PC-3 (cell line): ENCODE measurements at regions not wholly inside any gene's neighbourhood (a gene's known extent, or its start where the extent isn't known, plus 50 kb on each side); places are given as distances from the start of the nearest gene placed in this dataset.

ENCODE experiments used
- ATAC-seq: fragments of 200-7000 bp; cut with Tn5 transposase; 2 replicates; pipeline ENCODE4 v1.9.1; 2020; ENCODE audit warnings: mild to moderate bottlenecking, moderate library complexity
- BruUV-seq: library from RNA; stranded (reverse); fragments of 400-500 nt; replicated peaks from 2 replicates; lab custom pipeline; 2021; lab: Mats Ljungman, UMichigan
- CTCF ChIA-PET: fragments of 300-600 bp; sonication (Branson Sonifier 250); formaldehyde crosslinking; loops from one replicate; lab custom pipeline; 2022; ENCODE audit warnings: antibody characterized with exemption; lab: Charles Lee
- POLR2A ChIA-PET: fragments of 300-600 bp; sonication (Branson Sonifier 250); formaldehyde crosslinking; loops from one replicate; lab custom pipeline; 2022; ENCODE audit warnings: antibody characterized with exemption; ENCODE audit not compliant: unreplicated experiment; lab: Charles Lee
- DNase-seq: peaks from one replicate; pipeline ENCODE4 v3.0.0-alpha.2; 2015
- H2AFZ ChIP-seq: fragments of 300-600 bp; sonication (generic); 2 replicates; pipeline ENCODE4 v1.6.0; 2016; ENCODE audit warnings: antibody characterized with exemption, low read length
- H3F3A ChIP-seq: fragments of 300-600 bp; sonication (generic); one replicate; pipeline ENCODE4 v1.6.0; 2017; ENCODE audit warnings: antibody characterized with exemption, low read length, control low read depth, mild to moderate bottlenecking; ENCODE audit not compliant: unreplicated experiment
- H3K27ac ChIP-seq: fragments of 300-600 bp; sonication (generic); 2 replicates; pipeline ENCODE4 v1.5.1; 2016; ENCODE audit warnings: mild to moderate bottlenecking, low read length
- H3K27me3 ChIP-seq: fragments of 300-600 bp; sonication (generic); 2 replicates; pipeline ENCODE4 v1.6.1; 2016; ENCODE audit warnings: low read length, mixed read lengths
- H3K36me3 ChIP-seq: fragments of 300-600 bp; sonication (generic); 2 replicates; pipeline ENCODE4 v1.6.1; 2016; ENCODE audit warnings: low read depth, mixed run types, low read length, mixed read lengths
- H3K4me1 ChIP-seq: fragments of 300-600 bp; sonication (generic); 2 replicates; pipeline ENCODE4 v1.5.1; 2016; ENCODE audit warnings: low read length; ENCODE audit not compliant: insufficient read depth
- H3K4me2 ChIP-seq: fragments of 300-600 bp; sonication (generic); 2 replicates; pipeline ENCODE4 v1.6.0; 2016; ENCODE audit warnings: low read length
- H3K4me3 ChIP-seq: fragments of 300-600 bp; sonication (generic); 2 replicates; pipeline ENCODE4 v1.5.1; 2016; ENCODE audit warnings: mild to moderate bottlenecking, low read length, mixed read lengths
- H3K79me2 ChIP-seq: fragments of 300-600 bp; sonication (generic); 2 replicates; pipeline ENCODE4 v1.6.1; 2017; ENCODE audit warnings: low read length, mixed read lengths
- H3K9ac ChIP-seq: fragments of 300-600 bp; sonication (generic); 2 replicates; pipeline ENCODE4 v1.6.0; 2016; ENCODE audit warnings: mild to moderate bottlenecking, low read length
- H3K9me2 ChIP-seq: fragments of 300-600 bp; sonication (generic); replicated peaks from 2 replicates; pipeline ENCODE4 v1.6.1; 2016; ENCODE audit warnings: mixed run types, low read length, mixed read lengths
- H3K9me3 ChIP-seq: fragments of 300-600 bp; sonication (generic); 2 replicates; pipeline ENCODE4 v1.6.1; 2016; ENCODE audit warnings: low read length, mixed read lengths
- H4K20me1 ChIP-seq: fragments of 300-600 bp; sonication (generic); 2 replicates; pipeline ENCODE4 v1.6.1; 2016; ENCODE audit warnings: low read length, mixed read lengths
- CTCF ChIP-seq: fragments of 300-600 bp; sonication (generic); conservative IDR thresholded peaks from 2 replicates; pipeline ENCODE4 v1.5.1; 2017; ENCODE audit warnings: antibody characterized with exemption, low read depth, mild to moderate bottlenecking, low read length
- EZH2 ChIP-seq: fragments of 300-600 bp; sonication (generic); IDR thresholded peaks from one replicate; pipeline ENCODE4 v1.6.1; 2017; ENCODE audit warnings: antibody characterized with exemption, mild to moderate bottlenecking, low read length; ENCODE audit not compliant: unreplicated experiment
- EZH2phosphoT487 ChIP-seq: fragments of 300-600 bp; sonication (generic); IDR thresholded peaks from 2 replicates; pipeline ENCODE4 v1.6.1; 2018; ENCODE audit warnings: mild to moderate bottlenecking, antibody characterized with exemption, low read length, borderline replicate concordance
- intact Hi-C: fragments of 100-400 bp; cut with micrococcal nuclease; formaldehyde crosslinking; loops from 2 replicates; pipeline ENCODE4 v1.9.0; 2023

GRCh38 chr5:167207081-167207480 lies 1084.4 kb upstream of the WWC1 start:
- Histone ChIP-seq H3K4me1 (no peaks in the 10 kb centered on the region), H3K9me3 (no peaks in the 10 kb centered on the region), H4K20me1 (no peaks in the 10 kb centered on the region), H3K27ac (no peak overlapping the region), H3K4me3 (no peak overlapping the region), H3K27me3 (no peaks in the 10 kb centered on the region), H2AFZ (no peak overlapping the region), H3K9me2 (no peaks in the 10 kb centered on the region), H3K36me3 (no peaks in the 10 kb centered on the region), H3K4me2 (no peak overlapping the region), H3K79me2 (no peaks in the 10 kb centered on the region), H3F3A (no peaks in the 10 kb centered on the region), H3K9ac (no peak overlapping the region)
- BruUV-seq = no TSS peak
- no peak for DNase-seq
- intact Hi-C loops = no loop called here
- TF ChIP-seq CTCF (no peak), EZH2phosphoT487 (no peak), EZH2 (no peak)
- ChIA-PET CTCF (no interaction called here), POLR2A (no interaction called here)
- no peak for ATAC-seq

DNA sequence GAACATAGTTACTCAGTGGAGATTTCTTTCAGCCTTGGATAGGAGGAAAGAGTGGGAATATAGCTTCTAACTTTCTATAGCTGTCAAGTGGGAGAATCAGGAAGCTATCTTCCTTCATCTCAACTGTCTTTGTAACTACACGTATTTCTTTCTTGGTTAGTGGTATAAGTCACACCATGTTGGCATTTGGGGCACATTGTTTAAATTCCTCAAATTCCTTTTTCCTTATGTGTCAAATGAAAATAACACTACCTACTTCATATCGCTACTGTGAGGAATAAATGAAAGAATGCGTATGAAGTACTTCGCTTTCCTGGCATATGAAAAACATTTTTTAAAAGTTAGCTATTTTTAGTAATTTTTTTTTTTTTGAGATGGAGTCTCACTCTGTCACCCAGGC lies 1082.5 kb upstream of the WWC1 start:
- Histone ChIP-seq H4K20me1 (no peaks in the 10 kb centered on the region), H2AFZ (no peak overlapping the region), H3K36me3 (no peaks in the 10 kb centered on the region), H3F3A (no peaks in the 10 kb centered on the region), H3K79me2 (no peaks in the 10 kb centered on the region), H3K9ac (no peak overlapping the region), H3K4me3 (no peak overlapping the region), H3K9me3 (no peaks in the 10 kb centered on the region), H3K4me1 (no peaks in the 10 kb centered on the region), H3K27me3 (no peaks in the 10 kb centered on the region), H3K9me2 (no peaks in the 10 kb centered on the region), H3K27ac (no peak overlapping the region), H3K4me2 (no peak overlapping the region)
- BruUV-seq = no TSS peak
- DNase-seq = peak; percentile 4
- no peak for ATAC-seq
- CTCF ChIA-PET = no interaction called here
- TF ChIP-seq CTCF (no peak), EZH2phosphoT487 (no peak), EZH2 (no peak)
- intact Hi-C loops = no loop called here
- POLR2A ChIA-PET = no interaction called here

- intact Hi-C loops = no loop called here
- no peak overlapping the region for H3K9ac ChIP-seq
- no peaks in the 10 kb centered on the region for H3K9me2 ChIP-seq
- no peak overlapping the region for H3K27ac ChIP-seq
- ChIA-PET POLR2A (no interaction called here), CTCF (no interaction called here)
- no peaks in the 10 kb centered on the region for H3F3A ChIP-seq
- no peak for DNase-seq
- H3K4me3 ChIP-seq = no peak overlapping the region
- H3K79me2 ChIP-seq = no peaks in the 10 kb centered on the region
- ATAC-seq = no peak
- H3K27me3 ChIP-seq = no peaks in the 10 kb centered on the region
- H3K36me3 ChIP-seq = no peaks in the 10 kb centered on the region
- no peaks in the 10 kb centered on the region for H3K4me1 ChIP-seq
- BruUV-seq = no TSS peak
- H2AFZ ChIP-seq = no peak overlapping the region
- TF ChIP-seq EZH2 (no peak), EZH2phosphoT487 (no peak), CTCF (no peak)
- H3K4me2 ChIP-seq = no peak overlapping the region
- no peaks in the 10 kb centered on the region for H4K20me1 ChIP-seq
- H3K9me3 ChIP-seq = no peaks in the 10 kb centered on the region
Observed at GRCh38 chr5:167217097-167217743, 1074.2 kb upstream of the WWC1 start.
